WTC11 (cell line): ENCODE measurements at regions not wholly inside any gene's neighbourhood (a gene's known extent, or its start where the extent isn't known, plus 50 kb on each side); places are given as distances from the start of the nearest gene placed in this dataset.

Experiments
- ELF4 ChIP-seq: sonication (generic); formaldehyde crosslinking; IDR thresholded peaks from 2 replicates; pipeline ENCODE4 v1.8.1; 2022; ENCODE audit warnings: low read depth, mild to moderate bottlenecking, moderate library complexity, missing genetic modification reagents
- ESRRA ChIP-seq: sonication (generic); formaldehyde crosslinking; IDR thresholded peaks from 2 replicates; pipeline ENCODE4 v1.8.1; 2022; ENCODE audit warnings: mild to moderate bottlenecking, missing genetic modification reagents, borderline replicate concordance
- ETV6 ChIP-seq: sonication (generic); formaldehyde crosslinking; IDR thresholded peaks from 2 replicates; pipeline ENCODE4 v1.8.1; 2022; ENCODE audit warnings: mild to moderate bottlenecking, missing genetic modification reagents
- IRF2 ChIP-seq: sonication (generic); formaldehyde crosslinking; IDR thresholded peaks from 2 replicates; pipeline ENCODE4 v1.8.0; 2022; ENCODE audit warnings: low read depth, missing genetic modification reagents, borderline replicate concordance
- MXD4 ChIP-seq: fragments of 250-450 bp; sonication (Bioruptor Pico); IDR thresholded peaks from 2 replicates; pipeline ENCODE4 v1.8.0; 2021; ENCODE audit warnings: mild to moderate bottlenecking, moderate library complexity, borderline replicate concordance
- MYBL2 ChIP-seq: sonication (generic); formaldehyde crosslinking; IDR thresholded peaks from 2 replicates; pipeline ENCODE4 v1.8.1; 2023; ENCODE audit warnings: mild to moderate bottlenecking, moderate library complexity, missing genetic modification reagents
- ZNF121 ChIP-seq: sonication (generic); formaldehyde crosslinking; IDR thresholded peaks from 2 replicates; pipeline ENCODE4 v1.8.0; 2023; ENCODE audit warnings: missing genetic modification reagents
- ZNF232 ChIP-seq: sonication (generic); formaldehyde crosslinking; IDR thresholded peaks from 2 replicates; pipeline ENCODE4 v1.8.0; 2022; ENCODE audit warnings: mild to moderate bottlenecking, missing genetic modification reagents
- TF ChIP-seq, protein P1 (sequence below): fragments of 200-600 bp; IDR thresholded peaks from 2 replicates; pipeline ENCODE4 v1.8.0; 2022; ENCODE audit warnings: antibody characterized with exemption
- TF ChIP-seq, protein P2 (sequence below): sonication (generic); formaldehyde crosslinking; IDR thresholded peaks from 2 replicates; pipeline ENCODE4 v1.8.1; 2022; ENCODE audit warnings: mild to moderate bottlenecking, moderate library complexity, missing genetic modification reagents
- TF ChIP-seq, protein P3 (sequence below): sonication (generic); formaldehyde crosslinking; IDR thresholded peaks from 2 replicates; pipeline ENCODE4 v1.8.1; 2023; ENCODE audit warnings: mild to moderate bottlenecking, moderate library complexity, missing genetic modification reagents
- TF ChIP-seq, protein P4 (sequence below): sonication (generic); formaldehyde crosslinking; conservative IDR thresholded peaks from 2 replicates; pipeline ENCODE4 v1.8.1; 2022; ENCODE audit warnings: mild to moderate bottlenecking, missing genetic modification reagents
- TF ChIP-seq, protein P5 (sequence below): sonication (generic); formaldehyde crosslinking; IDR thresholded peaks from 2 replicates; pipeline ENCODE4 v1.8.0; 2022; ENCODE audit warnings: mild to moderate bottlenecking, missing genetic modification reagents
- TF ChIP-seq, protein P6 (sequence below): fragments of 250-450 bp; sonication (Bioruptor Pico); IDR thresholded peaks from 2 replicates; pipeline ENCODE4 v1.9.0; 2021; ENCODE audit warnings: moderate library complexity, mild to moderate bottlenecking, inconsistent platforms, borderline replicate concordance

DNA sequence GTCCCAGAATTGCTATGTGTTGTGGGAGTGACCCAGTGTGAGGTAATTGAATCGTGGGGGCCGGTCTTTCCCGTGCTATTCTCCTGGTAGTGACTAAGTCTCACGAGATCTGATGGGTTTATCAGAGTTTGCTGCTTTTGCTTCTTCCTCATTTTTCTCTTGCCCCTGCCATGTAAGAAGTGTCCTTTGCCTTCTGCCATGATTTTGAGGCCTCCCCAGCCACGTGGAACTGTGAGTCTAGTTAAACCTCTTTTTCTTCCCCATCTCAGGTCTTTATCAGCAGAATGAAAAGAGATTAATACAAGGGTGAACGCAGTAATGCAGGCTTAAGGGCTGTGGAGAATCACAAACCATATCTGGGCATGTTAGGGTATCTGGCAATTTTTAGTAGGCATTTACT is 624.0 kb downstream of the USP25 start:
- TF ChIP-seq, protein P1, sequence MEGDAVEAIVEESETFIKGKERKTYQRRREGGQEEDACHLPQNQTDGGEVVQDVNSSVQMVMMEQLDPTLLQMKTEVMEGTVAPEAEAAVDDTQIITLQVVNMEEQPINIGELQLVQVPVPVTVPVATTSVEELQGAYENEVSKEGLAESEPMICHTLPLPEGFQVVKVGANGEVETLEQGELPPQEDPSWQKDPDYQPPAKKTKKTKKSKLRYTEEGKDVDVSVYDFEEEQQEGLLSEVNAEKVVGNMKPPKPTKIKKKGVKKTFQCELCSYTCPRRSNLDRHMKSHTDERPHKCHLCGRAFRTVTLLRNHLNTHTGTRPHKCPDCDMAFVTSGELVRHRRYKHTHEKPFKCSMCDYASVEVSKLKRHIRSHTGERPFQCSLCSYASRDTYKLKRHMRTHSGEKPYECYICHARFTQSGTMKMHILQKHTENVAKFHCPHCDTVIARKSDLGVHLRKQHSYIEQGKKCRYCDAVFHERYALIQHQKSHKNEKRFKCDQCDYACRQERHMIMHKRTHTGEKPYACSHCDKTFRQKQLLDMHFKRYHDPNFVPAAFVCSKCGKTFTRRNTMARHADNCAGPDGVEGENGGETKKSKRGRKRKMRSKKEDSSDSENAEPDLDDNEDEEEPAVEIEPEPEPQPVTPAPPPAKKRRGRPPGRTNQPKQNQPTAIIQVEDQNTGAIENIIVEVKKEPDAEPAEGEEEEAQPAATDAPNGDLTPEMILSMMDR = no peak
- TF ChIP-seq, protein P2, sequence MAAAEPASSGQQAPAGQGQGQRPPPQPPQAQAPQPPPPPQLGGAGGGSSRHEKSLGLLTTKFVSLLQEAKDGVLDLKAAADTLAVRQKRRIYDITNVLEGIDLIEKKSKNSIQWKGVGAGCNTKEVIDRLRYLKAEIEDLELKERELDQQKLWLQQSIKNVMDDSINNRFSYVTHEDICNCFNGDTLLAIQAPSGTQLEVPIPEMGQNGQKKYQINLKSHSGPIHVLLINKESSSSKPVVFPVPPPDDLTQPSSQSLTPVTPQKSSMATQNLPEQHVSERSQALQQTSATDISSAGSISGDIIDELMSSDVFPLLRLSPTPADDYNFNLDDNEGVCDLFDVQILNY (CRISPR knock-in tag) = no peak
- TF ChIP-seq ZNF121 (CRISPR knock-in tag) = no peak
- TF ChIP-seq MYBL2 (CRISPR knock-in tag) = no peak
- TF ChIP-seq MXD4 (CRISPR knock-in tag) = no peak
- TF ChIP-seq, protein P3, sequence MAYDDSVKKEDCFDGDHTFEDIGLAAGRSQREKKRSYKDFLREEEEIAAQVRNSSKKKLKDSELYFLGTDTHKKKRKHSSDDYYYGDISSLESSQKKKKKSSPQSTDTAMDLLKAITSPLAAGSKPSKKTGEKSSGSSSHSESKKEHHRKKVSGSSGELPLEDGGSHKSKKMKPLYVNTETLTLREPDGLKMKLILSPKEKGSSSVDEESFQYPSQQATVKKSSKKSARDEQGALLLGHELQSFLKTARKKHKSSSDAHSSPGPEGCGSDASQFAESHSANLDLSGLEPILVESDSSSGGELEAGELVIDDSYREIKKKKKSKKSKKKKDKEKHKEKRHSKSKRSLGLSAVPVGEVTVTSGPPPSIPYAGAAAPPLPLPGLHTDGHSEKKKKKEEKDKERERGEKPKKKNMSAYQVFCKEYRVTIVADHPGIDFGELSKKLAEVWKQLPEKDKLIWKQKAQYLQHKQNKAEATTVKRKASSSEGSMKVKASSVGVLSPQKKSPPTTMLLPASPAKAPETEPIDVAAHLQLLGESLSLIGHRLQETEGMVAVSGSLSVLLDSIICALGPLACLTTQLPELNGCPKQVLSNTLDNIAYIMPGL (CRISPR knock-in tag) = no peak
- TF ChIP-seq, protein P4, sequence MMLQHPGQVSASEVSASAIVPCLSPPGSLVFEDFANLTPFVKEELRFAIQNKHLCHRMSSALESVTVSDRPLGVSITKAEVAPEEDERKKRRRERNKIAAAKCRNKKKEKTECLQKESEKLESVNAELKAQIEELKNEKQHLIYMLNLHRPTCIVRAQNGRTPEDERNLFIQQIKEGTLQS = no peak
- TF ChIP-seq ESRRA (CRISPR knock-in tag) = no peak
- no peak for TF ChIP-seq ZNF232
- TF ChIP-seq ETV6 = no peak
- TF ChIP-seq ELF4 = no peak
- no peak for TF ChIP-seq IRF2 (CRISPR knock-in tag)
- TF ChIP-seq, protein P5, sequence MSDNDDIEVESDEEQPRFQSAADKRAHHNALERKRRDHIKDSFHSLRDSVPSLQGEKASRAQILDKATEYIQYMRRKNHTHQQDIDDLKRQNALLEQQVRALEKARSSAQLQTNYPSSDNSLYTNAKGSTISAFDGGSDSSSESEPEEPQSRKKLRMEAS (CRISPR knock-in tag) = no peak
- TF ChIP-seq, protein P6, sequence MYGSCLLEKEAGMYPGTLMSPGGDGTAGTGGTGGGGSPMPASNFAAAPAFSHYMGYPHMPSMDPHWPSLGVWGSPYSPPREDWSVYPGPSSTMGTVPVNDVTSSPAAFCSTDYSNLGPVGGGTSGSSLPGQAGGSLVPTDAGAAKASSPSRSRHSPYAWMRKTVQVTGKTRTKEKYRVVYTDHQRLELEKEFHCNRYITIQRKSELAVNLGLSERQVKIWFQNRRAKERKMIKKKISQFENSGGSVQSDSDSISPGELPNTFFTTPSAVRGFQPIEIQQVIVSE (CRISPR knock-in tag) = no peak
